ENCODE measurements at regions not wholly inside any gene's neighbourhood (a gene's known extent, or its start where the extent isn't known, plus 50 kb on each side); places are given as distances from the start of the nearest gene placed in this dataset.
"Not testable (repeated sequence)": the region's sequence is repeated elsewhere in the genome, so short reads cannot be mapped to it uniquely, and the experiment has no call there.

GRCh38 chr12:13339091-13339490, 142.6 kb downstream of the EMP1 start:
- peaks cover 0 to 2% (median 0%) of the 10 kb centered on the region in 9 donors for H3K9me3 Mint-ChIP-seq
- H3K27me3 Mint-ChIP-seq: peaks cover 6 to 52% (median 16%) of the 10 kb centered on the region in 5 donors

GRCh38 chr12:13337791-13338190, 141.3 kb downstream of the EMP1 start:
- no peak overlapping the region for H3K27ac Mint-ChIP-seq
- DNase-seq: no peak
- no peak for ATAC-seq
- H3K36me3 Mint-ChIP-seq: no peaks in the 10 kb centered on the region
- POLR2A ChIA-PET: no interaction called here
- no peaks in the 10 kb centered on the region for H3K4me1 Mint-ChIP-seq
- H3K4me3 Mint-ChIP-seq: no peak overlapping the region
- peaks cover 0 to 2% (median 0%) of the 10 kb centered on the region in 9 donors for H3K9me3 Mint-ChIP-seq
- peaks cover 5 to 49% (median 15%) of the 10 kb centered on the region in 5 donors for H3K27me3 Mint-ChIP-seq

More at GRCh38 chr12:13339091-13339490, 142.6 kb downstream of the EMP1 start:
- Mint-ChIP-seq H3K36me3 (no peaks in the 10 kb centered on the region), H3K4me1 (no peaks in the 10 kb centered on the region), H3K4me3 (no peak overlapping the region), H3K27ac (no peak overlapping the region)
- no peak for ATAC-seq
- DNase-seq: no peak
- POLR2A ChIA-PET: no interaction called here

- Mint-ChIP-seq H3K4me3 (no peak overlapping the region), H3K27ac (no peak overlapping the region), H3K4me1 (no peaks in the 10 kb centered on the region), H3K9me3 (peaks cover 0 to 14% (median 3%) of the 10 kb centered on the region in 9 donors), H3K36me3 (peaks cover 0 to 3% (median 0%) of the 10 kb centered on the region in 3 donors), H3K27me3 (peaks cover 4 to 33% (median 16%) of the 10 kb centered on the region in 5 donors)
- DNase-seq (no peak), ATAC-seq (no peak)
- POLR2A ChIA-PET: no interaction called here
Measured at GRCh38 chr12:13336216-13336615, 139.7 kb downstream of the EMP1 start.

- Mint-ChIP-seq H3K4me3 (no peak overlapping the region), H3K27ac (no peak overlapping the region), H3K27me3 (peaks cover 14 to 48% (median 25%) of the 10 kb centered on the region in 5 donors), H3K36me3 (peaks cover 0 to 11% (median 0%) of the 10 kb centered on the region in 3 donors), H3K9me3 (peaks cover 0 to 28% (median 7%) of the 10 kb centered on the region in 9 donors), H3K4me1 (no peaks in the 10 kb centered on the region)
- ATAC-seq (no peak), DNase-seq (no peak)
- POLR2A ChIA-PET: no interaction called here
Measured at GRCh38 chr12:13328535-13328934, 132.0 kb downstream of the EMP1 start.

- Mint-ChIP-seq H3K27me3 (peaks cover 14 to 57% (median 24%) of the 10 kb centered on the region in 5 donors), H3K4me3 (no peak overlapping the region), H3K27ac (peak overlapping the region in 1 of 10 donors; percentile 4), H3K36me3 (peaks cover 0 to 7% (median 0%) of the 10 kb centered on the region in 3 donors), H3K4me1 (no peaks in the 10 kb centered on the region), H3K9me3 (peaks cover 0 to 12% (median 2%) of the 10 kb centered on the region in 9 donors)
- ATAC-seq: no peak
- no peak for DNase-seq
- POLR2A ChIA-PET: no interaction called here
Measured at GRCh38 chr12:13326076-13326475, 129.6 kb downstream of the EMP1 start.

- H3K4me3 Mint-ChIP-seq, POLR2A ChIA-PET, H3K27ac Mint-ChIP-seq, H3K9me3 Mint-ChIP-seq, ATAC-seq, H3K4me1 Mint-ChIP-seq, DNase-seq, H3K36me3 Mint-ChIP-seq: not testable (repeated sequence)
- peaks cover 14 to 64% (median 26%) of the 10 kb centered on the region in 5 donors for H3K27me3 Mint-ChIP-seq
Measured at GRCh38 chr12:13325037-13325436, 128.5 kb downstream of the EMP1 start.

- Mint-ChIP-seq H3K4me1 (no peaks in the 10 kb centered on the region), H3K27ac (no peak overlapping the region), H3K27me3 (peaks cover 4 to 52% (median 18%) of the 10 kb centered on the region in 5 donors), H3K4me3 (no peak overlapping the region), H3K9me3 (no peaks in the 10 kb centered on the region), H3K36me3 (no peaks in the 10 kb centered on the region)
- POLR2A ChIA-PET: no interaction called here
- DNase-seq: no peak
- ATAC-seq: no peak
Measured at GRCh38 chr12:13318231-13319015, 121.9 kb downstream of the EMP1 start.

GRCh38 chr12:13316587-13317246, 120.2 kb downstream of the EMP1 start:
- Mint-ChIP-seq H3K4me1 (no peaks in the 10 kb centered on the region), H3K4me3 (no peak overlapping the region), H3K9me3 (no peaks in the 10 kb centered on the region), H3K36me3 (no peaks in the 10 kb centered on the region), H3K27ac (no peak overlapping the region), H3K27me3 (peaks cover 8 to 52% (median 22%) of the 10 kb centered on the region in 5 donors)
- ATAC-seq (no peak), DNase-seq (no peak)
- POLR2A ChIA-PET: no interaction called here

- Mint-ChIP-seq H3K27ac (no peak overlapping the region), H3K27me3 (peaks cover 8 to 39% (median 15%) of the 10 kb centered on the region in 5 donors), H3K4me3 (no peak overlapping the region), H3K9me3 (peaks cover 0 to under 1% (median 0%) of the 10 kb centered on the region in 9 donors), H3K36me3 (no peaks in the 10 kb centered on the region), H3K4me1 (no peaks in the 10 kb centered on the region)
- no peak for DNase-seq
- no peak for ATAC-seq
- POLR2A ChIA-PET: no interaction called here
Measured at GRCh38 chr12:13313886-13314285, 117.4 kb downstream of the EMP1 start.

GRCh38 chr12:13311551-13311950, 115.0 kb downstream of the EMP1 start:
- Mint-ChIP-seq H3K36me3 (no peaks in the 10 kb centered on the region), H3K4me3 (no peak overlapping the region), H3K27ac (no peak overlapping the region), H3K9me3 (peaks cover 0 to 2% (median 0%) of the 10 kb centered on the region in 9 donors), H3K4me1 (no peaks in the 10 kb centered on the region), H3K27me3 (peaks cover 11 to 46% (median 18%) of the 10 kb centered on the region in 5 donors)
- no peak for DNase-seq
- ATAC-seq: no peak
- POLR2A ChIA-PET: no interaction called here

- Mint-ChIP-seq H3K4me1 (no peaks in the 10 kb centered on the region), H3K27me3 (peaks cover 16 to 64% (median 23%) of the 10 kb centered on the region in 5 donors), H3K27ac (no peak overlapping the region), H3K9me3 (peaks cover 0 to 10% (median 0%) of the 10 kb centered on the region in 9 donors), H3K36me3 (no peaks in the 10 kb centered on the region), H3K4me3 (no peak overlapping the region)
- ATAC-seq (no peak), DNase-seq (no peak)
- POLR2A ChIA-PET: no interaction called here
Measured at GRCh38 chr12:13307143-13307816, 110.8 kb downstream of the EMP1 start.

- DNase-seq (no peak), ATAC-seq (no peak)
- Mint-ChIP-seq H3K27me3 (peaks cover 16 to 65% (median 25%) of the 10 kb centered on the region in 5 donors), H3K4me1 (no peaks in the 10 kb centered on the region), H3K4me3 (no peak overlapping the region), H3K27ac (no peak overlapping the region), H3K9me3 (peaks cover 0 to 10% (median 0%) of the 10 kb centered on the region in 9 donors), H3K36me3 (no peaks in the 10 kb centered on the region)
- POLR2A ChIA-PET: no interaction called here
Measured at GRCh38 chr12:13304924-13305323, 108.4 kb downstream of the EMP1 start.

GRCh38 chr12:13299457-13299856, 102.9 kb downstream of the EMP1 start:
- H3K9me3 Mint-ChIP-seq: peaks cover 0 to 10% (median 0%) of the 10 kb centered on the region in 9 donors
- no peak overlapping the region for H3K4me3 Mint-ChIP-seq
- POLR2A ChIA-PET: no interaction called here
- no peaks in the 10 kb centered on the region for H3K4me1 Mint-ChIP-seq
- no peak overlapping the region for H3K27ac Mint-ChIP-seq
- DNase-seq (no peak), ATAC-seq (no peak)
- no peaks in the 10 kb centered on the region for H3K36me3 Mint-ChIP-seq
- peaks cover 10 to 52% (median 20%) of the 10 kb centered on the region in 5 donors for H3K27me3 Mint-ChIP-seq
